ENCODE measurements at regions not wholly inside any gene's neighbourhood (a gene's known extent, or its start where the extent isn't known, plus 50 kb on each side); places are given as distances from the start of the nearest gene placed in this dataset.
A peak's percentile ranks its signal among the peaks of the same experiment; 100 is the strongest.

GRCh38 chr2:193966590-193966989, 1690.4 kb upstream of the SLC39A10 start:
- DNase-seq, result no peak
- H3K4me2 ChIP-seq (ENCODE audit: low read depth, low read length), result no peak overlapping the region
- no peak overlapping the region for H3K9ac ChIP-seq (ENCODE audit: low read length)

DNA sequence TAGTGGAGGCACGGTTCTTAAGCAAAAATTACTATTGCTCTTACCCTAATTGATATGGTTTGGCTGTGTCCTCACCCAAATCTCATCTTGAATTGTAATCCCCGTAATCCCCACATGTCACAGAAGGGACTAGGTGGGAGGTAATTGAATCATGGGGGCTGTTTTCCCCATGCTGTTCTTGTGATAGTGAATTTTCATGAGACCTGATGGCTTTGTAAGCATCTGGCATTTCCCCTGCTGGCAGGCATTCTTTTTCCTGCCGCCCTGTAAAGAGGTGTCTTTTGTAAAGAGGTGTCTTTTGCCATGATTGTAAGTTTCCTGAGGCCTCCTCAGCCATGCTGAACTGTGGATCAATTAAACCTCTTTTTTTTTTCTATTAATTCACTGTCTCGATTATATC, 1691.8 kb upstream of the SLC39A10 start:
- Histone ChIP-seq H3K4me3 (ENCODE audit: low read length) (no peak overlapping the region), H3K27me3 (replicated peaks; ENCODE audit: insufficient read depth, low read length) (no peaks in the 10 kb centered on the region), H3K9me3 (replicated peaks; ENCODE audit: insufficient read depth, low read length) (no peaks in the 10 kb centered on the region), H3K4me2 (ENCODE audit: low read depth, low read length) (no peak overlapping the region), H3K9ac (ENCODE audit: low read length) (no peak overlapping the region), H3K36me3 (replicated peaks; ENCODE audit: insufficient read depth, low read length) (no peaks in the 10 kb centered on the region), H3K4me1 (ENCODE audit: low read length) (no peaks in the 10 kb centered on the region), H4K20me1 (ENCODE audit: insufficient read depth, low read length) (no peaks in the 10 kb centered on the region), H3K9me2 (replicated peaks; ENCODE audit: insufficient read depth, low read length) (no peaks in the 10 kb centered on the region), H3K79me2 (ENCODE audit: low read length) (no peaks in the 10 kb centered on the region), H3F3A (ENCODE audit: insufficient read depth, low read length) (no peaks in the 10 kb centered on the region), H3K27ac (ENCODE audit: low read length) (no peak overlapping the region), H2AFZ (ENCODE audit: low read length) (no peak overlapping the region)
- TF ChIP-seq EZH2phosphoT487 (IDR thresholded peaks at IDR 0.05; ENCODE audit: low read length) (no peak), EZH2 (optimal IDR thresholded peaks at IDR 0.05; ENCODE audit: low read depth, low read length) (no peak)
- TF ChIP-seq, protein P1, sequence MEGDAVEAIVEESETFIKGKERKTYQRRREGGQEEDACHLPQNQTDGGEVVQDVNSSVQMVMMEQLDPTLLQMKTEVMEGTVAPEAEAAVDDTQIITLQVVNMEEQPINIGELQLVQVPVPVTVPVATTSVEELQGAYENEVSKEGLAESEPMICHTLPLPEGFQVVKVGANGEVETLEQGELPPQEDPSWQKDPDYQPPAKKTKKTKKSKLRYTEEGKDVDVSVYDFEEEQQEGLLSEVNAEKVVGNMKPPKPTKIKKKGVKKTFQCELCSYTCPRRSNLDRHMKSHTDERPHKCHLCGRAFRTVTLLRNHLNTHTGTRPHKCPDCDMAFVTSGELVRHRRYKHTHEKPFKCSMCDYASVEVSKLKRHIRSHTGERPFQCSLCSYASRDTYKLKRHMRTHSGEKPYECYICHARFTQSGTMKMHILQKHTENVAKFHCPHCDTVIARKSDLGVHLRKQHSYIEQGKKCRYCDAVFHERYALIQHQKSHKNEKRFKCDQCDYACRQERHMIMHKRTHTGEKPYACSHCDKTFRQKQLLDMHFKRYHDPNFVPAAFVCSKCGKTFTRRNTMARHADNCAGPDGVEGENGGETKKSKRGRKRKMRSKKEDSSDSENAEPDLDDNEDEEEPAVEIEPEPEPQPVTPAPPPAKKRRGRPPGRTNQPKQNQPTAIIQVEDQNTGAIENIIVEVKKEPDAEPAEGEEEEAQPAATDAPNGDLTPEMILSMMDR (IDR thresholded peaks at IDR 0.05; ENCODE audit: low read length), result no peak
- no peak for DNase-seq

More at GRCh38 chr2:193966590-193966989, 1690.4 kb upstream of the SLC39A10 start:
- Histone ChIP-seq H3K79me2 (ENCODE audit: low read length) (no peaks in the 10 kb centered on the region), H4K20me1 (ENCODE audit: insufficient read depth, low read length) (no peaks in the 10 kb centered on the region), H3F3A (ENCODE audit: insufficient read depth, low read length) (no peaks in the 10 kb centered on the region), H3K4me3 (ENCODE audit: low read length) (no peak overlapping the region), H3K27me3 (replicated peaks; ENCODE audit: insufficient read depth, low read length) (no peaks in the 10 kb centered on the region), H3K4me1 (ENCODE audit: low read length) (no peaks in the 10 kb centered on the region), H3K9me3 (replicated peaks; ENCODE audit: insufficient read depth, low read length) (no peaks in the 10 kb centered on the region), H3K27ac (ENCODE audit: low read length) (no peak overlapping the region), H2AFZ (ENCODE audit: low read length) (no peak overlapping the region), H3K9me2 (replicated peaks; ENCODE audit: insufficient read depth, low read length) (no peaks in the 10 kb centered on the region), H3K36me3 (replicated peaks; ENCODE audit: insufficient read depth, low read length) (no peaks in the 10 kb centered on the region)
- TF ChIP-seq, protein P1 (IDR thresholded peaks at IDR 0.05; ENCODE audit: low read length), result no peak
- TF ChIP-seq EZH2phosphoT487 (IDR thresholded peaks at IDR 0.05; ENCODE audit: low read length) (no peak), EZH2 (optimal IDR thresholded peaks at IDR 0.05; ENCODE audit: low read depth, low read length) (no peak)

DNA sequence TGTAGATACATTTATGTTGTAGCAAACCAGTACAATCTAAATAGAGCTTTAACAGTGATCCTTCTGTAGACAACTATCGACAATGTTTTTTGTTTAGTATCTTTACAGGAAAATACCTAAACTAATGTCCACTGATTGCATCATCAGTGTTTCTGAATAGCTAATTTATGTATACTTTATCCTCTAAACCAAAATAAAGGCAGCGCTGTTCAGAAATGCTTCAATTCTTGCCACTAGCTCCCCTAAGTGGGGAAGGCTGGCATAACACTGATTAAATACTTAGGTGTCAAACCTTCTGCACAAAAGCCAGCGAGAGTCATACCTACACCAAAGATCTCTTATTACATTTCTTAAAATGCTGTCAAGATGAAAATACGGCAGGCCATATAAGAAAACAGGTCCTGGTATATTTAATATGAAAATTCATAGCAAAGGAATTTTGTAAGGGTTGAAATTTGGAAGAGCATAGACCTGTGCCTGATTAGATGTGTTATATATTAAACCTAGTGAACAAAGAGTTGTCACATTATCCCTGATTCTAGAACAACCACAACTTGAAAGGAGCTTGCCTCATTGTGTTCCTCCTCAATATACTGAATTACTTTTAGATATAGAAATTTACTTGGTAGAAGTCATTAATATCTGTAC, 1693.4 kb upstream of the SLC39A10 start:
- H3K9me3 ChIP-seq (replicated peaks; ENCODE audit: insufficient read depth, low read length), result no peaks in the 10 kb centered on the region
- no peak overlapping the region for H2AFZ ChIP-seq (ENCODE audit: low read length)
- TF ChIP-seq EZH2 (optimal IDR thresholded peaks at IDR 0.05; ENCODE audit: low read depth, low read length) (no peak), EZH2phosphoT487 (IDR thresholded peaks at IDR 0.05; ENCODE audit: low read length) (no peak)
- TF ChIP-seq, protein P1 (IDR thresholded peaks at IDR 0.05; ENCODE audit: low read length), result peak; percentile 43
- H3K36me3 ChIP-seq (replicated peaks; ENCODE audit: insufficient read depth, low read length), result no peaks in the 10 kb centered on the region
- no peak overlapping the region for H3K27ac ChIP-seq (ENCODE audit: low read length)
- H3F3A ChIP-seq (ENCODE audit: insufficient read depth, low read length), result no peaks in the 10 kb centered on the region
- H3K9ac ChIP-seq (ENCODE audit: low read length), result no peak overlapping the region
- H3K27me3 ChIP-seq (replicated peaks; ENCODE audit: insufficient read depth, low read length), result no peaks in the 10 kb centered on the region
- no peaks in the 10 kb centered on the region for H4K20me1 ChIP-seq (ENCODE audit: insufficient read depth, low read length)
- H3K9me2 ChIP-seq (replicated peaks; ENCODE audit: insufficient read depth, low read length), result no peaks in the 10 kb centered on the region
- H3K4me3 ChIP-seq (ENCODE audit: low read length), result no peak overlapping the region
- DNase-seq, result no peak
- no peaks in the 10 kb centered on the region for H3K4me1 ChIP-seq (ENCODE audit: low read length)
- no peaks in the 10 kb centered on the region for H3K79me2 ChIP-seq (ENCODE audit: low read length)
- no peak overlapping the region for H3K4me2 ChIP-seq (ENCODE audit: low read depth, low read length)
